ENCODE measurements at regions not wholly inside any gene's neighbourhood (a gene's known extent, or its start where the extent isn't known, plus 50 kb on each side); places are given as distances from the start of the nearest gene placed in this dataset.

- TF ChIP-seq SIN3A (IDR thresholded peaks at IDR 0.05; ENCODE audit: borderline replicate concordance, insufficient read depth, low read length) (no peak), TAF1 (IDR thresholded peaks at IDR 0.05; ENCODE audit: borderline replicate concordance, insufficient read depth, low read length) (no peak), REST (IDR thresholded peaks at IDR 0.05; ENCODE audit: insufficient read depth in 1 of 2, low read depth in 2 of 2, low read length in 2 of 2) (no peak), FOXP2 (optimal IDR thresholded peaks at IDR 0.05; ENCODE audit: borderline replicate concordance, extremely low read depth, extremely low read length, insufficient read depth) (no peak), POLR2AphosphoS5 (IDR thresholded peaks at IDR 0.05; ENCODE audit: low read depth, low read length) (no peak)
Observed at GRCh38 chr12:84594157-84594556, 318.4 kb downstream of the SLC6A15 start.

- TF ChIP-seq TAF1 (IDR thresholded peaks at IDR 0.05; ENCODE audit: borderline replicate concordance, insufficient read depth, low read length) (no peak), FOXP2 (optimal IDR thresholded peaks at IDR 0.05; ENCODE audit: borderline replicate concordance, extremely low read depth, extremely low read length, insufficient read depth) (no peak), SIN3A (IDR thresholded peaks at IDR 0.05; ENCODE audit: borderline replicate concordance, insufficient read depth, low read length) (no peak), REST (IDR thresholded peaks at IDR 0.05; ENCODE audit: insufficient read depth in 1 of 2, low read depth in 2 of 2, low read length in 2 of 2) (no peak), POLR2AphosphoS5 (IDR thresholded peaks at IDR 0.05; ENCODE audit: low read depth, low read length) (no peak)
Observed at GRCh38 chr12:84585776-84586395, 326.7 kb downstream of the SLC6A15 start.

GRCh38 chr12:84572196-84572595, 340.4 kb downstream of the SLC6A15 start:
- TF ChIP-seq TAF1 (IDR thresholded peaks at IDR 0.05; ENCODE audit: borderline replicate concordance, insufficient read depth, low read length) = no peak
- TF ChIP-seq REST (IDR thresholded peaks at IDR 0.05; ENCODE audit: insufficient read depth in 1 of 2, low read depth in 2 of 2, low read length in 2 of 2) = no peak
- no peak for TF ChIP-seq FOXP2 (optimal IDR thresholded peaks at IDR 0.05; ENCODE audit: borderline replicate concordance, extremely low read depth, extremely low read length, insufficient read depth)
- TF ChIP-seq POLR2AphosphoS5 (IDR thresholded peaks at IDR 0.05; ENCODE audit: low read depth, low read length) = no peak
- TF ChIP-seq SIN3A (IDR thresholded peaks at IDR 0.05; ENCODE audit: borderline replicate concordance, insufficient read depth, low read length) = no peak

- TF ChIP-seq FOXP2 (optimal IDR thresholded peaks at IDR 0.05; ENCODE audit: borderline replicate concordance, extremely low read depth, extremely low read length, insufficient read depth) (no peak), POLR2AphosphoS5 (IDR thresholded peaks at IDR 0.05; ENCODE audit: low read depth, low read length) (no peak), SIN3A (IDR thresholded peaks at IDR 0.05; ENCODE audit: borderline replicate concordance, insufficient read depth, low read length) (no peak), TAF1 (IDR thresholded peaks at IDR 0.05; ENCODE audit: borderline replicate concordance, insufficient read depth, low read length) (no peak), REST (IDR thresholded peaks at IDR 0.05; ENCODE audit: insufficient read depth in 1 of 2, low read depth in 2 of 2, low read length in 2 of 2) (no peak)
Observed at GRCh38 chr12:84562331-84562730, 350.3 kb downstream of the SLC6A15 start.

All from PFSK-1 (cell line).